GM23338 (cell line): ENCODE measurements at regions not wholly inside any gene's neighbourhood (a gene's known extent, or its start where the extent isn't known, plus 50 kb on each side); places are given as distances from the start of the nearest gene placed in this dataset.

Experiments used
- ATAC-seq: fragments of 200-7000 bp; cut with Tn5 transposase; 3 replicates; pipeline ENCODE4 v1.9.1; 2020
- DNase-seq: peaks from one replicate; pipeline ENCODE4 v3.0.0-alpha.2; 2015; ENCODE audit warnings: low spot score
- H2AFZ ChIP-seq: fragments of 200-600 bp; sonication (generic); 2 replicates; pipeline ENCODE4 v1.8.0; 2016; ENCODE audit warnings: antibody characterized with exemption, mild to moderate bottlenecking, moderate library complexity
- H3F3A ChIP-seq: fragments of 200-600 bp; sonication (generic); replicated peaks from 2 replicates; pipeline ENCODE4 v1.8.0; 2017; ENCODE audit warnings: antibody characterized with exemption, mixed run types, low read depth
- H3K27ac ChIP-seq: fragments of 200-600 bp; sonication (generic); 2 replicates; pipeline ENCODE4 v1.6.1; 2016; ENCODE audit warnings: low read depth
- H3K27me3 ChIP-seq: fragments of 200-600 bp; sonication (generic); 2 replicates; pipeline ENCODE4 v1.8.0; 2016; ENCODE audit warnings: mild to moderate bottlenecking, mixed run types, moderate library complexity; ENCODE audit not compliant: insufficient read depth
- H3K36me3 ChIP-seq: fragments of 200-600 bp; sonication (generic); 2 replicates; pipeline ENCODE4 v1.8.0; 2016; ENCODE audit warnings: mild to moderate bottlenecking; ENCODE audit not compliant: insufficient read depth
- H3K4me1 ChIP-seq: fragments of 200-600 bp; sonication (generic); 2 replicates; pipeline ENCODE4 v1.8.0; 2016; ENCODE audit warnings: mild to moderate bottlenecking, moderate library complexity; ENCODE audit not compliant: insufficient read depth
- H3K4me2 ChIP-seq: fragments of 200-600 bp; sonication (generic); 2 replicates; pipeline ENCODE4 v1.7.1; 2017; ENCODE audit warnings: mixed run types
- H3K4me3 ChIP-seq: fragments of 200-600 bp; sonication (generic); 2 replicates; pipeline ENCODE4 v1.6.1; 2016; ENCODE audit warnings: mixed run types
- H3K79me2 ChIP-seq: fragments of 200-600 bp; sonication (generic); replicated peaks from 2 replicates; pipeline ENCODE4 v1.8.0; 2017; ENCODE audit warnings: mild to moderate bottlenecking; ENCODE audit not compliant: insufficient read depth
- H3K9me2 ChIP-seq: fragments of 200-600 bp; sonication (generic); 2 replicates; pipeline ENCODE4 v1.8.0; 2017; ENCODE audit not compliant: insufficient read depth
- H4K20me1 ChIP-seq: fragments of 200-600 bp; sonication (generic); replicated peaks from 2 replicates; pipeline ENCODE4 v1.8.0; 2017; ENCODE audit warnings: mild to moderate bottlenecking; ENCODE audit not compliant: insufficient read depth
- H3K27ac Mint-ChIP-seq: 2 replicates; pipeline ENCODE4 v1.8.0; 2020; ENCODE audit warnings: inconsistent platforms, mild to moderate bottlenecking, moderate library complexity, mixed read lengths
- H3K27me3 Mint-ChIP-seq: 3 replicates; pipeline ENCODE4 v1.8.0; 2022; ENCODE audit warnings: low read depth, mild to moderate bottlenecking, moderate library complexity, mixed read lengths, inconsistent platforms; ENCODE audit not compliant: insufficient read depth, poor library complexity
- H3K36me3 Mint-ChIP-seq: 3 replicates; pipeline ENCODE4 v1.8.0; 2021; ENCODE audit warnings: low read depth, mild to moderate bottlenecking, inconsistent platforms, moderate library complexity, mixed read lengths
- H3K4me1 Mint-ChIP-seq: 3 replicates; pipeline ENCODE4 v1.8.0; 2020; ENCODE audit warnings: mild to moderate bottlenecking, inconsistent platforms, mixed read lengths
- H3K4me3 Mint-ChIP-seq: 3 replicates; pipeline ENCODE4 v1.8.0; 2021; ENCODE audit warnings: moderate library complexity, mild to moderate bottlenecking, inconsistent platforms, mixed read lengths
- H3K9me3 Mint-ChIP-seq: 3 replicates; pipeline ENCODE4 v1.8.0; 2020; ENCODE audit warnings: moderate library complexity, mild to moderate bottlenecking, inconsistent platforms, mixed read lengths
- CREB1 ChIP-seq: fragments of 250-450 bp; sonication (Bioruptor Pico); IDR thresholded peaks from 2 replicates; pipeline ENCODE4 v1.5.0; 2020; ENCODE audit warnings: low read depth, mild to moderate bottlenecking, moderate library complexity
- CTCF ChIP-seq, 2 experiments: fragments of 200-600 bp in 1 of 2; sonication (generic) in 1 of 2; conservative IDR thresholded peaks; 2 replicates each; pipeline versions ENCODE4 v1.5.1 to v1.6.1; 2016 to 2017; ENCODE audit warnings: antibody characterized with exemption in 2 of 2, low read depth in 2 of 2, mild to moderate bottlenecking in 2 of 2, moderate library complexity in 1 of 2
- EZH2 ChIP-seq: fragments of 200-600 bp; sonication (generic); IDR thresholded peaks from one replicate; pipeline ENCODE4 v1.8.0; 2017; ENCODE audit warnings: antibody characterized with exemption, mild to moderate bottlenecking, low read depth; ENCODE audit not compliant: unreplicated experiment
- EZH2phosphoT487 ChIP-seq: fragments of 200-600 bp; sonication (generic); IDR thresholded peaks from one replicate; pipeline ENCODE4 v1.8.1; 2018; ENCODE audit warnings: antibody characterized with exemption; ENCODE audit not compliant: unreplicated experiment
- JUNB ChIP-seq: IDR thresholded peaks from one replicate; pipeline ENCODE4 v1.6.1; 2016; ENCODE audit warnings: antibody characterized with exemption; ENCODE audit not compliant: unreplicated experiment
- NANOG ChIP-seq: IDR thresholded peaks from 2 replicates; pipeline ENCODE4 v1.6.1; 2016; ENCODE audit warnings: antibody characterized with exemption, borderline replicate concordance
- POLR2AphosphoS5 ChIP-seq: IDR thresholded peaks from 2 replicates; pipeline ENCODE4 v1.6.1; 2016; ENCODE audit warnings: antibody characterized with exemption, low read depth
- STAT1 ChIP-seq: IDR thresholded peaks from one replicate; pipeline ENCODE4 v1.6.1; 2016; ENCODE audit warnings: antibody characterized with exemption; ENCODE audit not compliant: unreplicated experiment
- ZNF114 ChIP-seq: fragments of 250-450 bp; sonication (Bioruptor Pico); IDR thresholded peaks from 2 replicates; pipeline ENCODE4 v1.5.0; 2020; ENCODE audit warnings: mild to moderate bottlenecking, moderate library complexity
- ZNF331 ChIP-seq: fragments of 250-450 bp; sonication (Bioruptor Pico); IDR thresholded peaks from 2 replicates; pipeline ENCODE4 v1.5.0; 2020; ENCODE audit warnings: low read depth, mild to moderate bottlenecking, moderate library complexity
- TF ChIP-seq, protein P1 (sequence below): IDR thresholded peaks from one replicate; pipeline ENCODE4 v1.6.1; 2018; ENCODE audit warnings: antibody characterized with exemption; ENCODE audit not compliant: unreplicated experiment
- TF ChIP-seq, protein P2 (sequence below): IDR thresholded peaks from 2 replicates; pipeline ENCODE4 v1.6.1; 2016; ENCODE audit warnings: antibody characterized with exemption

DNA sequence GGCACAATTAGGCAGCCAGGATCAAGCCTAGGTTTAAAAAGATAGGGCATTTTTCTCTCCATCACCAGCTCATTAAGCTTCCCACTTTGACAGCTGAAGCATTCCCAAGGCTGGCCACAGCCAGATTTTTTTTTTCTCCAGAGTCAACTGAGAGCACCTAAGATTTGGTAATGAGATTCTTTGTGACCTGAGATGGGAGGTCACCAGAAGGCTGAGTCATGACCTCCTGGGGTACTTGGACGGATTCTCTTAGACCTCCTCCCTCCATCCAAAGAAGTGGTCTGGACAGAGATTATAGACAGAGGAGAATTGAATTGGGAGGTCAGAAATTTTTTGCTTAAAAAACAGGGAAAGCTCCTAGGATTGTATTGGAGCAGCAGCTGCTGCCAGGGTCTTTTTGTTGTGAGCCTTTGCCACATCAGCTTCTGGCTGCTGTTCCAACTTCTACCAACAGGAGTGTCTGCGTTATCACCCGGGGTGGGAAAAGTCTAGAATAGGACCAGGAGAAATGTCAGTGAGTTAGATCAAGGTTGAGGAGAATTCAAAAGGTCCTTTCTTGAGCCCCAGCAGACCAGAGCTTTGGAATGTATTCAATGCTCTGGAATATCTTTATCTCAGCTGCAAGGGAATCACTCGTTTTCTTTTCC lies 221.2 kb upstream of the N4BP1 start:
- DNase-seq (peak; percentile 79), ATAC-seq (peak; percentile 89)
- Mint-ChIP-seq H3K27me3 (no peaks in the 10 kb centered on the region), H3K27ac (peak overlapping the region; percentile 60; the same call in 1 of the 2 replicates), H3K36me3 (no peaks in the 10 kb centered on the region), H3K9me3 (no peaks in the 10 kb centered on the region), H3K4me3 (no peak overlapping the region), H3K4me1 (peaks cover 5% of the 10 kb centered on the region; the same call in 2 of the 3 replicates)
- Histone ChIP-seq H3K36me3 (no peaks in the 10 kb centered on the region), H4K20me1 (no peaks in the 10 kb centered on the region), H3K4me3 (no peak overlapping the region), H3K4me2 (no peak overlapping the region), H3K27me3 (no peaks in the 10 kb centered on the region), H2AFZ (peak overlapping the region; percentile 14; the same call in 1 of the 2 replicates), H3K9me2 (0 out of 2 replicates have a peak, but pooled peaks cover 7% of the 10 kb centered on the region), H3K4me1 (no peaks in the 10 kb centered on the region), H3K27ac (no peak overlapping the region), H3F3A (no peaks in the 10 kb centered on the region), H3K79me2 (no peaks in the 10 kb centered on the region)
- TF ChIP-seq CTCF (conservative IDR thresholded peaks at IDR 0.05; ENCODE audit: low read depth in 2 of 2) (peak; percentile 40 to 58), ZNF331 (no peak), STAT1 (no peak), EZH2phosphoT487 (no peak), JUNB (no peak), CREB1 (CRISPR knock-in tag) (no peak), ZNF114 (CRISPR knock-in tag) (no peak)

DNA sequence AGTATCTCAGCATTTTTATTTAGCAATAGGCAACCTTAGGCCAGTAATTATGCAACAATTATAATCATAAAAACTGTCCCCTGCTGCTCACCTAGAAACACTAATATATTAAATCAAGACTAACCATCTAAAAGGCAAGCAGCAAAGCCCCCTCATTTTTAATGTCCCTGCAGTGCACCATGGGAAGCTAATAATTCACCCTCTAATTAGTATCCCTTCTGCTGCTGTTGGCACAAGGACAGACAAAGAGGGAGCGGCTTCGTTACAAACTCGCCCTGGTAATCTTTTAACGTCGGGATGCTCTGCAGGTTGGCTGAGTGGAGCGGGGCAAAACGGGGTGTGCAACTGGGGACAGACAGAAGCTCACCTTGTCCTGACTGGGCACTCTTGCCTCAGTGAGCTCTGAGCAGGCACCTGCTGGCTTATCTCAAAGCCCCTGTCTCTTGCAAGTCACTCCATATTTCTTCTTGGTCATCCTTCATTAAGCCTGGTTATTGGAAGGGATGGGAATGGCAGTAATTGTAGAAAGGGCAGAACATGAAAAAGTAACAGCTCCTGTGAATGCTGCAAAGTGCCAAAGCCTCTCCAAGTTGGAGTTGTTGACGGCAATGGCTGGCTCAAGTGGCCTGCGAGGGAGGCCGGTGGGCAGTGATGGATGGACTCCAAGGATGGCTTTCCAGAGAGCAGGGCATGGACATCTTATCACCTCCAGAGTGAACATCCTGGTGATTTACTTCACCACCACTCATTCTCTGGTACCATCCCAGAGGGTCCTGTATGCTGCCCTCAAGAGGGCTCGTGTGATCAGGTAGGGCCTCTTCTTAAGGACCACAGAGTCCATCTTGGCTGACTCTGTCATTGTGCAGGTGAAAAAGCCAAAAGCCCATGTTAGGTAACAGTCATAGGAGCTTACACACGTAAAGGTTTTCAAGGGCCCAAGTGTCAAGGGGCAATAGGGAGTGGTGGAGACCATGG lies 219.6 kb upstream of the N4BP1 start:
- H3K36me3 Mint-ChIP-seq = no peaks in the 10 kb centered on the region
- no peaks in the 10 kb centered on the region for H3K27me3 Mint-ChIP-seq
- Histone ChIP-seq H2AFZ (no peak overlapping the region), H3K9me2 (0 out of 2 replicates have a peak, but pooled peaks cover 12% of the 10 kb centered on the region), H3K27me3 (no peaks in the 10 kb centered on the region), H3K4me3 (no peak overlapping the region), H3K79me2 (no peaks in the 10 kb centered on the region), H3F3A (no peaks in the 10 kb centered on the region), H4K20me1 (no peaks in the 10 kb centered on the region), H3K36me3 (no peaks in the 10 kb centered on the region), H3K27ac (no peak overlapping the region), H3K4me1 (no peaks in the 10 kb centered on the region), H3K4me2 (no peak overlapping the region)
- DNase-seq = no peak
- no peak for ATAC-seq
- H3K27ac Mint-ChIP-seq = no peak overlapping the region
- no peaks in the 10 kb centered on the region for H3K9me3 Mint-ChIP-seq
- no peak overlapping the region for H3K4me3 Mint-ChIP-seq
- peaks cover 5% of the 10 kb centered on the region; the same call in 2 of the 3 replicates for H3K4me1 Mint-ChIP-seq
- TF ChIP-seq, protein P1, sequence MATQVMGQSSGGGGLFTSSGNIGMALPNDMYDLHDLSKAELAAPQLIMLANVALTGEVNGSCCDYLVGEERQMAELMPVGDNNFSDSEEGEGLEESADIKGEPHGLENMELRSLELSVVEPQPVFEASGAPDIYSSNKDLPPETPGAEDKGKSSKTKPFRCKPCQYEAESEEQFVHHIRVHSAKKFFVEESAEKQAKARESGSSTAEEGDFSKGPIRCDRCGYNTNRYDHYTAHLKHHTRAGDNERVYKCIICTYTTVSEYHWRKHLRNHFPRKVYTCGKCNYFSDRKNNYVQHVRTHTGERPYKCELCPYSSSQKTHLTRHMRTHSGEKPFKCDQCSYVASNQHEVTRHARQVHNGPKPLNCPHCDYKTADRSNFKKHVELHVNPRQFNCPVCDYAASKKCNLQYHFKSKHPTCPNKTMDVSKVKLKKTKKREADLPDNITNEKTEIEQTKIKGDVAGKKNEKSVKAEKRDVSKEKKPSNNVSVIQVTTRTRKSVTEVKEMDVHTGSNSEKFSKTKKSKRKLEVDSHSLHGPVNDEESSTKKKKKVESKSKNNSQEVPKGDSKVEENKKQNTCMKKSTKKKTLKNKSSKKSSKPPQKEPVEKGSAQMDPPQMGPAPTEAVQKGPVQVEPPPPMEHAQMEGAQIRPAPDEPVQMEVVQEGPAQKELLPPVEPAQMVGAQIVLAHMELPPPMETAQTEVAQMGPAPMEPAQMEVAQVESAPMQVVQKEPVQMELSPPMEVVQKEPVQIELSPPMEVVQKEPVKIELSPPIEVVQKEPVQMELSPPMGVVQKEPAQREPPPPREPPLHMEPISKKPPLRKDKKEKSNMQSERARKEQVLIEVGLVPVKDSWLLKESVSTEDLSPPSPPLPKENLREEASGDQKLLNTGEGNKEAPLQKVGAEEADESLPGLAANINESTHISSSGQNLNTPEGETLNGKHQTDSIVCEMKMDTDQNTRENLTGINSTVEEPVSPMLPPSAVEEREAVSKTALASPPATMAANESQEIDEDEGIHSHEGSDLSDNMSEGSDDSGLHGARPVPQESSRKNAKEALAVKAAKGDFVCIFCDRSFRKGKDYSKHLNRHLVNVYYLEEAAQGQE = no peak
- TF ChIP-seq STAT1 = no peak
- TF ChIP-seq JUNB = no peak
- TF ChIP-seq ZNF114 (CRISPR knock-in tag) = no peak
- TF ChIP-seq NANOG = no peak
- TF ChIP-seq ZNF331 = no peak
- TF ChIP-seq, protein P2, sequence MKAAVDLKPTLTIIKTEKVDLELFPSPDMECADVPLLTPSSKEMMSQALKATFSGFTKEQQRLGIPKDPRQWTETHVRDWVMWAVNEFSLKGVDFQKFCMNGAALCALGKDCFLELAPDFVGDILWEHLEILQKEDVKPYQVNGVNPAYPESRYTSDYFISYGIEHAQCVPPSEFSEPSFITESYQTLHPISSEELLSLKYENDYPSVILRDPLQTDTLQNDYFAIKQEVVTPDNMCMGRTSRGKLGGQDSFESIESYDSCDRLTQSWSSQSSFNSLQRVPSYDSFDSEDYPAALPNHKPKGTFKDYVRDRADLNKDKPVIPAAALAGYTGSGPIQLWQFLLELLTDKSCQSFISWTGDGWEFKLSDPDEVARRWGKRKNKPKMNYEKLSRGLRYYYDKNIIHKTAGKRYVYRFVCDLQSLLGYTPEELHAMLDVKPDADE = no peak
- TF ChIP-seq CTCF (conservative IDR thresholded peaks at IDR 0.05; ENCODE audit: low read depth in 2 of 2) = no peak
- no peak for TF ChIP-seq CREB1 (CRISPR knock-in tag)
- no peak for TF ChIP-seq EZH2phosphoT487
- no peak for TF ChIP-seq EZH2
- no peak for TF ChIP-seq POLR2AphosphoS5
